Hematopoietic multipotent progenitor cell treated with erythropoietin and hydrocortisone succinate and interleukin-3 and kit ligand, for 4 days (in vitro differentiated cells): ENCODE measurements at regions not wholly inside any gene's neighbourhood (a gene's known extent, or its start where the extent isn't known, plus 50 kb on each side); places are given as distances from the start of the nearest gene placed in this dataset.
"Not testable (repeated sequence)": the region's sequence is repeated elsewhere in the genome, so short reads cannot be mapped to it uniquely, and the experiment has no call there.

ENCODE experiments used
- DNase-seq: peaks from one replicate; pipeline ENCODE4 v3.0.0-alpha.2; 2015

DNA sequence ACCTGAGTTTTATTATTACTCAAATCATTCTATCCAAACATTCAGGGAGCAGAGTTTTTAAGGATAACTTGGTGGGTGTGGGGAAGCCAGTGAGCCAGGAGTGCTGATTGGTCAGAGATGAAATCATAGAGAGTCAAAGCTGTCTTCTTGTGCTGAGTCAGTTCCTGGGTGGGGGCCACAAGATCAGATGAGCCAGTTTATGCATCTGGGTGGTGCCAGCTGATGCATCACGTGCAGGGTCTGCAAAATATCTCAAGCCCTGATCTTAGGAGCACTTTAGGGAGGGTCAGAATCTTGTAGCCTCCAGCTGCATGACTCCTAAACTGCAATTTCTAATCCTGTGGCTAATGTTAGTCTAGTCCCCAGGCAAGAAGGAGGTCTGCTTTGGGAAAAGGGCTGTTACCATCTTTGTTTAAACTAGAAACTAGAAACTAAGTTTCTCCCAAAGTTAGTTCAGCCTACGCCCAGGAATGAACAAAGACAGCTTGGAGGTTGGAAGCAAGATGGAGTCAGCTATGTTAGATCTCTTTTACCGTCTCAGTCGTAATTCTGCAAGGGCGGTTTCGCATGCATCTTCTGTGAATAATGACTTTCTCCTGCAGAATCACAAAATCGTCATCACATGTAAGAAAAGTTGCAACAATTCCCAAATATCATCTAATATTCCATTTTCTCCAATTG lies 97.5 kb downstream of the ZNF664 start:
- DNase-seq: peak; percentile 23

DNA sequence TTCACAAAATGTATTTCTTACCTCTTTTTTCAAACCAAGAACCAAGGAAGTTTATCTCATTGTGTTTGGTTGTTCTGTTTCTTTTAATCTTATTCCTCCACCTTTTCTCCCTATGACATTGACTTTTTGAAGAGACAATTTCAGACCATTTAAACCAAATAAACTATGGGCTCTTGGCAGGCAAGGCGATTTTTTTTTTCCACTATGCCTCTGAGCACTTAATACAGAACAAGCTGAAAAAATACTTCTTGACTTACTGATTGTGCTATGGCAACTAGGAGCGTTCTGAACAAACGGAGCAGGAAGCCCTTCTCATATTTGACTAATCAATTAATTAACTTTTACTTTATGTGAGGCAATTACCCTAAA lies 98.0 kb downstream of the ZNF664 start:
- DNase-seq: no peak

DNA sequence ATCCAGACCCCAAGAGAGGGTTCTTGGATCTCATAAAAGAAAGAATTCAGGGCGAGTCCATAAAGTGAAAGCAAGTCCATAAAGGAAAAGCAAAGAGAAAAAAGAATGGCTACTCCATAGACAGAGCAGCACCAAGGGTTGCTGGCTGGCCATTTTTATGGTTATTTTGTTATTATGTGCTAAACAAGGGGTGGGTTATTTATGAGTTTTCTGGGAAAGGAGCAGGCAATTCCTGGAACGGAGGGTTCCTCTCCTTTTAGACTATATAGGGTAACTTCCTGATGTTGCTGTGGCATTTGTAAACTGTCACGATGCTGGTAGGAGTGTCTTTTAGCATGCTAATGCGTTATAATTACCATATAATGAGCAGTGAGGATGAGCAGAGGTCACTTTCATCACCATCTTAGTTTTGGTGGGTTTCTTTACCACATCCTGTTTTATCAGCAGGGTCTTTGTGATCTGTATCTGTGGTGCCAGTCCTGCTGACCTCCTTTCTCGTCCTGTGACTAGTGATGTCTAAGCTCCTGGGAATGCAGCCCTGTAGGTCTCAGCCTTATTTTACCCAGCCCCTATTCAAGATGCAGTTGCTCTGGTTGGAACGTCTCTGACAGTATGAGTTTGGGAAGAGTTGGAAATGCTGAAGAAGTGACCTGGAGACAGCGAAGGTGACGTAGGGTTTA lies 100.5 kb downstream of the ZNF664 start:
- no peak for DNase-seq

DNA sequence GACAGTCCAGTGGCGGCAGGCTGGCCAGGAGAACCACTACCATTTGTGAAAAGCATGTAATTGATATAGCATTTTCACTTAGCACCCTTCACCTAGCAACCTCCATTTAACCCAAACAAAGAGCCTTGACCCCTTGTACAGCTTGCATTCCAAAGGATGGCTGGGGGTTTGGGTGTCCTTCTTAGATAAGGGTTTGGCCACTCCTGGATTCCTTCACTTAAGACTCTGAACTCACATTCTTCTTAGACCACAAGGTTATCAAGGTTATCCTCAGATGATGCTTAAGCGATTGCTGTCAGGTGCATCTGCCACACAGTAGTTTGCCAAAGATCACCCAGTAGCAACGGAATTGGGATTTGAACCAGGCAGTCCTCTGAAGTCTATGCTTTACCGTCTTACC lies 102.8 kb downstream of the ZNF664 start:
- no peak for DNase-seq

DNA sequence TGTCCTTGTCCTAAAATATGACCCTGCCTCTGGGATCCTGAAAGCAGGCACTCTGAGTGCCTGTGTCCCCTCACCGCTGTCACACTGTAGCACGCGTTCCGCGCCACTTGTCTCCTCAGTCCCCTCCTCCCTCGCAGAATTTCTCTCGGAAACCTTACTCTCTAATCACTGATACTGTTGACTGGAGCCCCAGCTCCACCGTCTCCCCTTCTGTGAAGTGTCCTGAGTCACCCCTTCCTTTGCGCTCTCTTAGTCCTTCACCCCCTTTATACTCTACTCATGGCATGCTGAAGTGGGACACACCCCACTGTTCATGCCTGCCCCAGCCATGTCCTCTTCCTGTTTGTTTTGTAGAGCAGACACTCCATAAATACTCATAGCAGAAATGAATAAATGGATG lies 104.7 kb downstream of the ZNF664 start:
- DNase-seq: no peak

DNA sequence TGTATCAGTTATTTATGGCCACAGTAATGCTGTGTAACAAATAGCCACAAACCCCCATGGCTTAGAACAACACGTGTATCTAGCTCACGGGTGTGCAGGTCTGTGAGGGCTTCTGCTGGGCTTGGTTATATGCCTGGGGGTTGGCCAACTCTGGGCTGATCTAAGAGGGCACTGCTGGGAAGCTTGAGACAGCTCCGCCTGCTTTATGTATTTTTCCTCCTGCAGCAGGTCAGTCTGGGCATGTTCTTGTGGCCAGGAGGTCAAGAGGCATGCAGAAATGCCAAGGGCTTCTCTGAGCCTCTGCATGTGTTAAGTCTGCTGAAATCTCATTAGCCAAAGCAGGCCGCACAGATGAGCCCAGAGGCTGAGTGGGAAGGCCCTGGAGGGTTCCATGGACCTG lies 105.8 kb downstream of the ZNF664 start:
- DNase-seq: no peak

DNA sequence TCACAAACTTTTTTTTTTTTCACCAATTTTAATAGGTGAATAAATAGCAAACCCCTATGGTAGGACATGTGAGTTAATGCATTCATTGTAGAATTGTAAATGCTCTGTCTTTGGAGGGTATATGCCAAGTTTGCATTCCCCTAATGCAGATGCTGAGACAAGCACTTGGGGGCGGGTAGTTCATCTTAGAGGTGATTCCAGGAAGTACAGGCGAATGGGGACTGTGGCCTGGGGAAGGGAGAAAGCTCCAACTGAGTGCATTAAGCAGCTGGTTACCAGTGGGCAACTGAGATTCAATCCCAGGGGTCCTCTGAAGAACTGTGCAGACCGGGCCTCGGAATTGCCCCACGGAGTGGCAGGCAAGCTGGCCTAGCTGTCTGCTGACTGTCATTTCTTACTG lies 107.6 kb downstream of the ZNF664 start:
- no peak for DNase-seq

DNA sequence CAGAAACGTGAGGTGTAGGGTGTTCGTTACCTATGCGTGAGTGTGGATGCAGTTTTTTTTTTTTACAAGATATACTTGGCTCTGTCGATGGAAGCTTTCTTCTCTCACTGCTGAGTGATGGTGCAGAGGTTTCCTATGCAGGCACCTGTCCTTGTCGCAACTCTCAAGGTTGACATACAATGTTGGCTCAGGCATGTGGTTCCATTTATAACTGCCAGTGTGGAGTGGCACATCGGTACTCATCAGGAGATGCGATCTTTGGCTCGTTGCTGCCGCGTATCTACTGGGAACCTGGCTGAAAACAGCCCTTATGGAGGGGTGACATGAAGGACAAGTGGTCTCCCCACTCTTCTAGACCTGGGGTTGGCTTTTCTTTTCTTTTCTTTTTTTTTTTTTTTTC lies 109.0 kb downstream of the ZNF664 start:
- DNase-seq: no peak

DNA sequence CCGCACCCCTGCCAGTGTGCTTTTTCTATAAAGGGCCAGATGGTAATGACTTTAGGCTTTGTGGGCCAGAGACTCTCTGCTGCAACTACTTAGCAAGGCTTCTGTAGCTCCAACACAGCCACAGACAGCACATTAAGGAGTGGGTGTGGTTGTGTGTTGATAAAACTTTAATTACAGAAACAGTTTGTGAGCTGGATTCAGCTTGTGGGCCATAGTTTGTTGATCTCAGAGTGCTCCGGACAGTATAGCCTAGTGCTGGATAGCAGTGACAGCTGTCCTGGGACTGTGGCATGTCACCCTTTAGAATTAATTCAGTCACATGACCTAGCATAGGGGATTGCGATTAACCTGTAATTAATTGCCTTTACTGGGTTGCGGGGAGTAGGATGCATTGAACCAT lies 109.7 kb downstream of the ZNF664 start:
- DNase-seq: no peak

DNA sequence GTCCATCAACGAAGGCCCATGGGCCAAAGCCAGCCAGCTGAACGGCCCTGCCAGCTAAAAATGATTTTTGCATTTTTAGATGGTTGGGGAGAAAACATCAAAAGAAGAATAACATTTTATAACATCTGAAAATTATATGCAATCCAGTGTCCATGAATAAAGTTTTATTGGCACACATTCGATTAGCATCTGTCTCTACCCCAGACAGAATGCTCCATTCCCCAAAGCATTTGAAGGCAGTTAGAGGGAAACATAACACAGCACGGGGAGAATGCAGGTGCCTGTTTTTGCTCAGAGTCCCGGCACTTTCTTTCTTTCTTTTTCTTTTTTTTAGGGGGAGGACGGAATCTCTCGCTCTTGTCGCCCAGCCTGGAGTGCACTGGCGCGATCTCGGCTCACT lies 110.7 kb downstream of the ZNF664 start:
- no peak for DNase-seq

DNA sequence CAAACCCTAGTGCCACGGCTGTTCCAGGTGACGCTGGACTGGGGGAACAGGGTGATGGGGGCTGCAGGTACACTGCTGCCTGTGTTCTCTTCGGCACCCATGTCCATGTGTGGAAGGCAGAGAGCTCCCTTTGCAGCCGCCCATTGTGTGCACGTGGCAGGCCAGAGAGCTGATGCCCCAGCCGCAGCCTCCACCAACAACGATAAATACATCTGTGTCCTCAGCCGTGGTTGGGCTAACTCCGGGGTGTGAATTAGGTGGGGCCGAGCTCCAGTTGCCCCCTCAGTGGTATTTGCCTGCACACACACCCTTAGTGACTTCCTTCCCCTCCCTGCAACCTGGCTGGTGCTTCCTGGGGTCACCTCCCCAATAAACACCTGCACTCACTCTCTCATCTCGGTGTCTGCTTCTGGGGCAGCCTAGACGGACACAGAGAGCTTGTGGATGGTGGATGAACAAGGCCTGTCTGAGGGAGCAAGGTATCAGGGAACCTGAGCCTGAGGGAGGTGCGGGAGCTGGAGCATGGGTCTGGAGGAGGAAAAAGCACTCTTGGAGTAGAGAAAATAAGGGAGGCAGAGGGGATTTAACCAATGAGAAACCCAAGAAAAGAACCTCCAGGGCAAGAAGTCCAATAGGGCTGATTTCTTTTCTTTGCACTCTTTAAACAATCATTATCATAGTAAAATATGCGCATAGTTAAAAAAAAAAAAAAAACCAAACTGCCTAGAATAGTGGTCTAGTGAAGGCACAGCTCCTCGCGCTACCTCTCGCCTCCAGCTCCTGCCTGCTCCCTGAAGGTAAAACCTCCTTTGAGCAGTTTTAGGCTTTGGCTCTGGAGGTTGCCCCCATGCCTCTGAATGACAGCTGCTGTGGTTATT lies 112.6 kb downstream of the ZNF664 start:
- DNase-seq: no peak

DNA sequence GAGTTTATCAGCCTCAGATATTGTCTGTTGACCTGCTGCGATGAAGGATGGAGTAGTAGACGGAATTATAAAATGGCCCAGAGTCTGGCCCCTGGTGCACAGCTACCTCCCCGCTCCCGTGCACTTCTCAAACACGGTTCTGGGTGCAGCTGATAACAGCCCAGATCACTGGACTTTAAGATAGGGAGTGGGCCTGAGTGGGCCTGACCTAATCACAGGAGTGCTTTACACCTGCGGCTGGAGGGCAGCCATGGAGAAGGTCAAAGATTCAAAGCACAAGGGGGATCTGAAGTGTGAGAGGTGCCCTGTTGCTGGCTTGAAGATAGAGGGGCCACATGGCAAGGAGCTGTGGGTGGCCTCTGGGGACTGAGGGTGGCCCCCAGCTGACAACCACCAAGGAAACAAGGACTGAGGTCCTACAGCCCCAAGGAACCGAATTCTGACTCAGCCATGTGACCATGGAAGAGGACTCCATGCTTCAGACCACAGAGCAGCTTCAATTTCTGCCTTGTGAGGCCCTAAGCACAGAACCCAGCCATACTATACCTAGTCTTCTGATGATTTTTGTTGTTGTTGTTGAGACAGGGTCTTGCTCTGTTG lies 113.4 kb downstream of the ZNF664 start:
- DNase-seq: no peak

DNA sequence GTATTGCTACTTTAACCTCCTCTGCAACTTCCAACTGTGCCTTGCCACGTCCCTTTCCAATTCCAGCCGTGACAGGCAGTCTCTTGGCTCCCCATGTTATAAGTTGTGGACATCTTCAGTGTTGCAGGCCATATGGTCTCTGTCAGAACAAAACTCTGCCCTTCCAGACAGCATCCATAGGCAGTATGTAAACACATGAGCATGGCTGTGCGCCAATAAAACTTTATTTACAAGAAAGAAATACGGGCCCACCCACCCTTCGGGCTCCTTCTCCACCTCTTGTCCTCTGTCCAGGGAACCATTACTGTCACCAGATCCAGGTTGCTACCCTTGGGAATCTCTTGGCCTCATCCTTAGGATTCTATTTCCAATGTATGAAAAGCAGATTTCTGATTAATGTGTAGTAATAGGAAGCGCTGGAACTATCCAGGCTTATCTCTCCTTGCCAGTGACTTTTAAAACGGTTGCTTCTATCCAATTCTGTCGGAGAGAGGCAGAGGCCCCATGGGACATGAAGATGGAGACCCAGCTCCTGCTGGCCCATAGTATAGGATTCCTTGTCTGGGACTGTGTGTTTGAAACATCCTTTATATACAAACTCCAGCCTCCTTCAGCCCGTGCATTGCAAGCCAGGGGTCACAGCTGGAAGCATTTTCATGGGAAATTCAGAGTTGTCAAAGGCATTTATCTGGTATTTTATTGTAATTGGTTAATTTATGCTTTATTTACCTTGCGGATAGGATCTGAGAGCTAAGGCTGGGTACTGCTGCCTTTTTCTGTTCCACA lies 114.4 kb downstream of the ZNF664 start:
- DNase-seq: no peak

DNA sequence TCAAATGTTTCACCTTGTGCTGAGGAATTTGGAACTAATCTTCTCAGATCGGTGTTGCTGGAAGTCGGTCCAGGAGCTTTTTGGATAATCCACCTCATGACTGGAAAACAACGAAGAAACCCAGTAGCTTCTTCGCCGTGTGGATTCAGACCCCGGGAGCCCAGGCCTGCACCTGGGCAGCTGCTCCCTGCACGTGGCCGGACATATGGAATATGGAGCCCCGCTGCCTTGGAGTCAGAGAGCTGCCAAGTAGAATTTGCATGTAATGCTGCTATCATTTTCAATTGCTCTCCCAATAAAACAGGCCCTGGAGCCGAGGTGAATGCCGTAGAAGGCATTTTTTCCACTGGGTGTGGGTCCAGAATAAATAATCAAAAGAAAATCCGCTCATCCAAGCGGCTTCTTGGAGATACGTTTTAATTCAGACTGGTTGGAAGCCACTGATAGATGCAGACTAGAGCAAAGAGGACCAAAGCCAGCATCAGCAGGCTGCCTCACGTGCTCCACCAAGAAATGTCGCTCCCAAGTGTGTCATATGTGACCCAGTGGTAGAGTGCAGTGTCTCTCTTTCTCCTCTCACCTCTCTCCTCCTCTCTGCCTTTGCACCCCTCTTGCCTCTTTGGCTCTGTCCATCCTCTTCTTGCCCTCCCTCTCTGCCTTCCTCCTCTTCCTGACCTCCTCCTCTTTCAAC lies 115.3 kb downstream of the ZNF664 start:
- DNase-seq: no peak

DNA sequence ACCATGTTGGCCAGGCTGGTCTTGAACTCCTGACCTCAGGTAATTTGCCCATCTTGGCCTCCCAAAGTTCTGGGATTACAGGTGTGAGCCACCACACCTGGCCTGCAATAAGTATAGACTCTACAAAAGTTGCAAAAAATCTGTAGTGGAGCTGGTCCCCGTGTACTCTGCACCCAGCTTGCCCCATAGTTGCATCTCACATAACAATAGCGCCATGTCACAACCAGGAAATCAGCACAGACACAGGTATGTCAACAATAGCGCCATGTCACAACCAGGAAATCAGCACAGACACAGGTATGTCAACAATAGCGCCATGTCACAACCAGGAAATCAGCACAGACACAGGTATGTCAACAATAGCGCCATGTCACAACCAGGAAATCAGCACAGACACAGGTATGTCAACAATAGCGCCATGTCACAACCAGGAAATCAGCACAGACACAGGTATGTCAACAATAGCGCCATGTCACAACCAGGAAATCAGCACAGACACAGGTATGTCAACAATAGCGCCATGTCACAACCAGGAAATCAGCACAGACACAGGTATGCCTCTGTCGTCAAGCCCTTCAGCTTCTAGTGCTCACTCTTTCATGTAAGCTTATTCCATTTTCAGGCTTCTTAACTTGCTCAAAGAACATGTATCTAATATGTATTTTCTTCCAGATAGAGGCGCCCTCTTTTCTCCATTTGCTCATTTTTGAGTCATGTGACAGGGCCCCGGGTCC lies 116.3 kb downstream of the ZNF664 start:
- DNase-seq: not testable (repeated sequence)

DNA sequence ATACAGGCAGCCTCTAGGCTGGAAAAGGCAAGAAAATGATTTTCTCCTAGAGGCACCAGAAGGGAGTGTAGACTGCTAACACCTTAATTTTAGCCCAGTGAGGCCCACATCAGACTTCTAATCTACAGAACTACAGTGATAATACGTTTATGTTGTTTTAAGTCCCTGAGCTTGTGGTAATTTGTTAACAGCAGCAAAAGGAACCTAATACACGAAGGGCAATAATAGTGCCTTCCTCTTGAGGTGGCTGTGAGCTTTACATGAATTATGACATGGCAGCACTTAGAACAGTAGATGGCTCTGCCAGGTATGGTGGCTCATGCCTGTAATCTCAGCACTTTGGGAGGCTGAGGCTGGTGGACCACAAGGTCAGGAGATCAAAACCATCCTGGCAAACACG lies 118.8 kb downstream of the ZNF664 start:
- no peak for DNase-seq

DNA sequence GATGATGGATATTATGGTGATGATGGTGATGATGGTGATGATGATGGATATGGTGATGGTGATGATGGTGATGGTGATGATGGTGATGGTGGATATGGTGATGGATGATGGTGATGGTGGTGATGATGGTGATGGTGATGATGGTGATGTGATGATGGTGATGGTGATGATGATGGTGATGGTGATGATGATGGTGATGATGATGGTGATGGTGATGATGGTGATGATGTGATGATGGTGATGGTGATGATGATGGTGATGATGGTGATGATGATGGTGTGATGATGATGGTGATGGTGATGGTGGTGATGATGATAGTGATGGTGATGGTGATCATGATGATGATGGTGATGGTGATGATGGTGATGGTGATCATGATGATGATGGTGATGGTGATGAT lies 119.5 kb downstream of the ZNF664 start:
- DNase-seq: not testable (repeated sequence)

DNA sequence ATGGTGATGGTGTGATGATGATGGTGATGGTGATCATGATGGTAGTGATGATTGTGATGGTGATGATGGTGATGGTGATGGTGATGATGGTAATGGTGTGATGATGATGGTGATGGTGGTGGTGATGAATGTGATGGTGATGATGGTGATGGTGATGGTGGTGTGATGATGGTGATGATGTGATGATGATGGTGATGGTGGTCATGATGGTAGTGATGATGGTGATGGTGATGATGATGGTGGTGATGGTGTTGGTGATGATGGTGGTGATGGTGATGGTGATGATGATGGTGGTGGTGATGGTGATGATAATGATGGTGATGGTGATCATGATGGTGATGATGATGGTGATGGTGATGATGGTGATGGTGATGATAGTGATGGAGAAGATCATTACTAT lies 120.3 kb downstream of the ZNF664 start:
- DNase-seq: no peak

DNA sequence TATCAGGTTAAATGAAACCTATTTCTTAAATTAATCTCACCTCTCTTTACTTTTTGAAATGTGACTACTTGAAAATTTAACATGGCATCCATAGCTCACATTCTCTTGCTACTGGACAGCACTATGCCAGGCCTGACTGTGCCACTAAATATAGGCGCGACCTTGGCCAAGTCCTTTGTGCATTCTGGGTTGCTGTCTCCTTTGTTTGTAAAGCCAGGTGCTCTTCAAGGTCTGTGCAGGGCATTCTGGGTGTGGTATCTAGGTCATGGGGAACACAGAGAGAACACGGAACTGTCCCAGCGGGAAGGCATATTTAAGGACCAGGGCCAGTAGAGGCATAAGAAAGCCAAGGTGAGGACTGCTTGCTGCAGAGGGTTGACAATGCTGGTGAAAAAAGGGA lies 121.2 kb downstream of the ZNF664 start:
- no peak for DNase-seq

DNA sequence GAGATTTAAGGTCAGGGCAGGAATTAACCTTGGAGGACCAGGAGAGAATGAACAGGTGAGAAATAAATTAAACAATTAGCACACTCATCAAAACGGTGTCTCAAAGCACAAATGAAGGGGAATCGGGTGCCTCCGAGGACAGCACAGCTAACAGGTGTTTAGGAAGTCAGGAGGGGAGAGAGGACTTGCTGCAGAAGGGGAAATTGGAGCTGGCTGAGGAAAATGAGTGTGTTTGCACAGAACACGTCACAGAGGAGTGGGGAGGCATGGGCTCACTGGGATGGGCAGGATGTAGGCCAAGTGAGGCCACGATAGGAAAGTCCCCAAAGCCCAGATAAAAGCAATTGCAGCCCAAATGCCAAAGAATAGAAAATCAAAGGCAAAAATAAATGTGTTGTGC lies 121.7 kb downstream of the ZNF664 start:
- no peak for DNase-seq

DNA sequence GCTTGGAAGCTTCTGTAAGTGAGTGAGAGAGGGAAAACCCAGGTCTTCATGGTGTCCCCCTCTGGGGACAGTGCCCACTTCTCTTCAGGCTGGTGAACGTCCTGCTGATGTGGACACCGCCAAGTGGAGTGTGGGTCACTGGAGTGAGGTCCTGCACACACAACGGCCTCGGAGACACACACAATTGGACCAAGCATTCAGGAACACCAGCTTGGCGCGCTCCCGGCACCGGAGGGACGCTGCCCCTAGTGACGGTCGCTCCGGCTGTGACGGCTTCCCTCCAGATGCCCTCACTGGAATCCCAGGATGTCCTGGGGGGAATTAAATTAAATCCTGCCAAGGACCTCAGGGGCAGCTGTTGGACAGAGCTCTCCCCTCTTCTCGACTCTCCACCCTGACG lies 123.1 kb downstream of the ZNF664 start:
- DNase-seq: no peak
